Trophoblast cell (in vitro differentiated cells and primary cell): ENCODE measurements at regions not wholly inside any gene's neighbourhood (a gene's known extent, or its start where the extent isn't known, plus 50 kb on each side); places are given as distances from the start of the nearest gene placed in this dataset.

Experiments used
- DNase-seq, 2 donors: peaks; one replicate each; pipeline ENCODE4 v3.0.0-alpha.2; 2016
- H2AFZ ChIP-seq: 2 replicates; pipeline ENCODE4 v1.6.1; 2013; ENCODE audit warnings: low read length, moderate library complexity, mild to moderate bottlenecking; ENCODE audit not compliant: insufficient read depth, poor library complexity
- H2AK5ac ChIP-seq: 2 replicates; pipeline ENCODE4 v1.6.1; 2013; ENCODE audit warnings: mild to moderate bottlenecking, low read length
- H2BK120ac ChIP-seq: 2 replicates; pipeline ENCODE4 v1.6.1; 2013; ENCODE audit warnings: low read length, mild to moderate bottlenecking, moderate library complexity; ENCODE audit not compliant: insufficient read depth, poor library complexity
- H2BK12ac ChIP-seq: 2 replicates; pipeline ENCODE4 v1.6.1; 2013; ENCODE audit warnings: mild to moderate bottlenecking, low read length, moderate library complexity
- H2BK5ac ChIP-seq: 2 replicates; pipeline ENCODE4 v1.6.1; 2013; ENCODE audit warnings: low read length, low read depth, moderate library complexity, mild to moderate bottlenecking; ENCODE audit not compliant: poor library complexity
- H3K14ac ChIP-seq: 2 replicates; pipeline ENCODE4 v1.6.1; 2013; ENCODE audit warnings: mild to moderate bottlenecking, low read length
- H3K18ac ChIP-seq: 2 replicates; pipeline ENCODE4 v1.6.1; 2013; ENCODE audit warnings: mild to moderate bottlenecking, low read length
- H3K23ac ChIP-seq: 2 replicates; pipeline ENCODE4 v1.6.1; 2013; ENCODE audit warnings: low read length
- H3K27ac ChIP-seq: 2 replicates; pipeline ENCODE4 v1.5.1; 2013; ENCODE audit warnings: low read depth, mild to moderate bottlenecking, inconsistent platforms, low read length, moderate library complexity
- H3K27me3 ChIP-seq: 2 replicates; pipeline ENCODE4 v1.6.1; 2013; ENCODE audit warnings: inconsistent platforms, mild to moderate bottlenecking, low read length, moderate library complexity; ENCODE audit not compliant: insufficient read depth
- H3K36me3 ChIP-seq, 2 experiments: 1 replicate in 1 of 2; 2 replicates in 1 of 2; pipeline ENCODE4 v1.6.1; 2013; ENCODE audit warnings: low read length in 2 of 2, mild to moderate bottlenecking in 2 of 2, moderate library complexity in 1 of 2; ENCODE audit not compliant: insufficient read depth in 2 of 2, control insufficient read depth in 1 of 2
- H3K4ac ChIP-seq: 2 replicates; pipeline ENCODE4 v1.6.1; 2013; ENCODE audit warnings: low read depth, mild to moderate bottlenecking, low read length, moderate library complexity
- H3K4me1 ChIP-seq, 2 experiments: 1 replicate in 1 of 2; 2 replicates in 1 of 2; pipeline ENCODE4 v1.6.1; 2013; ENCODE audit warnings: low read length in 2 of 2, mild to moderate bottlenecking in 2 of 2, moderate library complexity in 1 of 2; ENCODE audit not compliant: insufficient read depth in 2 of 2, control insufficient read depth in 1 of 2
- H3K4me2 ChIP-seq: 2 replicates; pipeline ENCODE4 v1.6.1; 2013; ENCODE audit warnings: inconsistent platforms, mild to moderate bottlenecking, low read length, moderate library complexity
- H3K4me3 ChIP-seq: 2 replicates; pipeline ENCODE4 v1.5.1; 2013; ENCODE audit warnings: mild to moderate bottlenecking, low read depth, low read length, inconsistent platforms
- H3K79me1 ChIP-seq: one replicate; pipeline ENCODE4 v1.6.1; 2013; ENCODE audit warnings: low read length
- H3K79me2 ChIP-seq: 2 replicates; pipeline ENCODE4 v1.6.1; 2013; ENCODE audit warnings: low read length, mild to moderate bottlenecking; ENCODE audit not compliant: control insufficient read depth, insufficient read depth, poor library complexity
- H3K9ac ChIP-seq: 2 replicates; pipeline ENCODE4 v1.6.1; 2013; ENCODE audit warnings: mild to moderate bottlenecking, low read length
- H3K9me3 ChIP-seq: 2 replicates; pipeline ENCODE4 v1.6.1; 2013; ENCODE audit warnings: low read depth, mild to moderate bottlenecking, control low read depth, inconsistent platforms, low read length; ENCODE audit not compliant: insufficient read depth
- H4K12ac ChIP-seq: 2 replicates; pipeline ENCODE4 v1.6.1; 2013; ENCODE audit warnings: low read depth, mild to moderate bottlenecking, low read length, moderate library complexity
- H4K8ac ChIP-seq: 2 replicates; pipeline ENCODE4 v1.6.1; 2013; ENCODE audit warnings: low read depth, mild to moderate bottlenecking, low read length, moderate library complexity
- H4K91ac ChIP-seq: one replicate; pipeline ENCODE4 v1.6.1; 2013; ENCODE audit warnings: low read depth, mild to moderate bottlenecking, low read length, moderate library complexity
- WGBS: extraction: QIAGEN DNeasy Blood & Tissue Kit; methylation state at CpG from one replicate; pipeline ENCODE4 v1.1.7; 2013; ENCODE audit warnings: missing lambda C conversion rate; ENCODE audit not compliant: insufficient read length, insufficient coverage; ENCODE audit errors: extremely low coverage; 5-methylcytosine and 5-hydroxymethylcytosine counted together

DNA sequence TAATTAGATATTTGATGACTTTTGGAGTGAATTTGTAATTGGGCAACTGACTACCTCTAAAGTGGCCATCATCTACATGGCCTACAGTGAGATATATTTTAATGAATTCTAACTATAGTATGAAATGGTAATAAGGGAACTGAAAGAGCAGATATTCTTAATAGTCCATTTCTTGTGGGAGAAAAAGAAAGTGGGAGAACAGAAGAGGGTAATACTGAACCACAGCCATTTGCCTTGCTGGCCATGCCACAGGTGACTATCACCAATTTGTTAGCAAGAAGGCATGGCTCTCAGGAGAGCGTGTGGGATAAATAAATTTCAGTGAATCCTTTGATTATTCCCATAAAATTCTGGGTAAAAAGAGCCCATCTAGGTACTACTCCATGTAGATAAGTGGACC is 1074.0 kb upstream of the MAP3K7 start:
- H2BK12ac ChIP-seq: no peak overlapping the region
- WGBS: no CpG with 5 or more reads among the region's 1 CpG
- H2BK120ac ChIP-seq: no peak overlapping the region
- no peak overlapping the region for H4K91ac ChIP-seq
- H3K4me1 ChIP-seq: no peaks in the 10 kb centered on the region
- no peak overlapping the region for H2AK5ac ChIP-seq
- no peak overlapping the region for H2BK5ac ChIP-seq
- no peak overlapping the region for H3K27ac ChIP-seq
- no peak overlapping the region for H3K4me2 ChIP-seq
- H3K14ac ChIP-seq: no peak overlapping the region
- no peak overlapping the region for H3K23ac ChIP-seq
- no peak overlapping the region for H2AFZ ChIP-seq
- no peak overlapping the region for H3K9ac ChIP-seq
- H3K4me3 ChIP-seq: no peak overlapping the region
- H3K79me2 ChIP-seq: no peaks in the 10 kb centered on the region
- no peaks in the 10 kb centered on the region for H3K79me1 ChIP-seq
- H3K18ac ChIP-seq: no peak overlapping the region
- no peaks in the 10 kb centered on the region for H3K36me3 ChIP-seq
- H4K8ac ChIP-seq: no peak overlapping the region
- no peaks in the 10 kb centered on the region for H3K9me3 ChIP-seq
- H4K12ac ChIP-seq: no peak overlapping the region
- H3K4ac ChIP-seq: no peak overlapping the region
- no peak for DNase-seq
- H3K27me3 ChIP-seq: no peaks in the 10 kb centered on the region

DNA sequence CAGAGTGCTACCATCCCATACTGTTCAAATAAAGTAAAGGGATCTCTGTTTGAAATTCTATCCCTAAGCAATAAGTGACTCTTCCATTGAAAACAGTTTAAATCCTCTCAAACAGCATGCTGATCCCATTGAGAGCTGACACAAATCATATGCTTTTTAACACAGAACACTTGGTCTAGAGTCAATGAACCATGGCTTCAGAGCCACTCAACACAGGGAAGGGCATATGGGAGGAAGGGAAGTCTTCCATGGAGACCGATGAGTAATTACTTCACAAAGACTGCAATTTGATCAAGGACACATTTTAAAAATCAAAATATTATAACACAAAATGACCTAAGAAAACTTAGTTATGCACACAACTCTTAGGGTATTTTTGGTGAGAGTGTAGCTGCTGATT is 1073.0 kb upstream of the MAP3K7 start:
- Histone ChIP-seq H2BK12ac (no peak overlapping the region), H3K36me3 (no peaks in the 10 kb centered on the region), H3K79me2 (no peaks in the 10 kb centered on the region), H2AFZ (no peak overlapping the region), H4K8ac (no peak overlapping the region), H4K91ac (no peak overlapping the region), H3K9ac (no peak overlapping the region), H3K27ac (no peak overlapping the region), H2AK5ac (no peak overlapping the region), H3K14ac (no peak overlapping the region), H3K9me3 (no peaks in the 10 kb centered on the region), H4K12ac (no peak overlapping the region), H3K79me1 (no peaks in the 10 kb centered on the region), H3K23ac (no peak overlapping the region), H3K18ac (no peak overlapping the region), H3K27me3 (no peaks in the 10 kb centered on the region), H3K4me1 (no peaks in the 10 kb centered on the region), H2BK5ac (no peak overlapping the region), H3K4me2 (no peak overlapping the region), H3K4me3 (no peak overlapping the region), H2BK120ac (no peak overlapping the region), H3K4ac (no peak overlapping the region)
- WGBS: no CpG with 5 or more reads among the region's 1 CpG
- no peak for DNase-seq

DNA sequence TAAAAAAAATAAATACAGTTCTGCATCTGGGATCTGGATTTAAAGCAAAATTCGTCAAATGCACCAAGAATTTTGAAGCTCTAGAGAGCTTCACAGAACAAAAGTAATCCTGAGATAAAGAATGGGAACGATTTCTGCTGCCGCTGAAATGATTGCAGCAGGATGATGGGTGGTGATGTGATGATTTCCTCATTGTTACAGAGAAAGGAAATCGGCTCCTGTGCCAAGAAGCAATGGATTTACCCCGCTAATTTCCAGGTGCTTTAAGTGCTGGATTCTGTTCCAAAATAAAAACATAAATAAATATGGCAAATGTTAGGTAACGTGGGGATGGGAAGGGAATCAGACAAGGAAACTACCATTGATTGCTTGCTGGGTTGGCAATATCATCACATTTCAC is 1067.9 kb upstream of the MAP3K7 start:
- Histone ChIP-seq H2AK5ac (no peak overlapping the region), H3K4me1 (no peaks in the 10 kb centered on the region), H3K27ac (no peak overlapping the region), H3K9me3 (no peaks in the 10 kb centered on the region), H3K4me3 (no peak overlapping the region), H3K79me1 (no peaks in the 10 kb centered on the region), H3K9ac (no peak overlapping the region), H3K23ac (no peak overlapping the region), H3K4ac (no peak overlapping the region), H2AFZ (no peak overlapping the region), H3K18ac (no peak overlapping the region), H2BK12ac (no peak overlapping the region), H2BK120ac (no peak overlapping the region), H4K12ac (no peak overlapping the region), H3K14ac (no peak overlapping the region), H3K4me2 (no peak overlapping the region), H4K91ac (no peak overlapping the region), H3K27me3 (no peaks in the 10 kb centered on the region), H3K79me2 (no peaks in the 10 kb centered on the region), H4K8ac (no peak overlapping the region), H2BK5ac (no peak overlapping the region), H3K36me3 (no peaks in the 10 kb centered on the region)
- WGBS: no CpG with 5 or more reads among the region's 6 CpGs
- no peak for DNase-seq

GRCh38 chr6:91654357-91654756 is 1067.5 kb upstream of the MAP3K7 start:
- DNase-seq: no peak
- Histone ChIP-seq H3K79me1 (no peaks in the 10 kb centered on the region), H2BK12ac (no peak overlapping the region), H4K91ac (no peak overlapping the region), H3K4me2 (no peak overlapping the region), H3K27me3 (no peaks in the 10 kb centered on the region), H2BK120ac (no peak overlapping the region), H3K18ac (no peak overlapping the region), H3K9me3 (no peaks in the 10 kb centered on the region), H3K79me2 (no peaks in the 10 kb centered on the region), H2AFZ (no peak overlapping the region), H3K9ac (no peak overlapping the region), H4K12ac (no peak overlapping the region), H3K27ac (no peak overlapping the region), H2BK5ac (no peak overlapping the region), H3K4me1 (no peaks in the 10 kb centered on the region), H4K8ac (no peak overlapping the region), H3K14ac (no peak overlapping the region), H2AK5ac (no peak overlapping the region), H3K36me3 (no peaks in the 10 kb centered on the region), H3K4ac (no peak overlapping the region), H3K23ac (no peak overlapping the region), H3K4me3 (no peak overlapping the region)
- WGBS: no CpG with 5 or more reads among the region's 3 CpGs
